ENCODE measurements at regions not wholly inside any gene's neighbourhood (a gene's known extent, or its start where the extent isn't known, plus 50 kb on each side); places are given as distances from the start of the nearest gene placed in this dataset.

GRCh38 chr4:96637971-96638412 lies 798.1 kb downstream of the PDHA2 start:
- Histone ChIP-seq H3K36me3 (ENCODE audit: insufficient read depth, low read length) (no peaks in the 10 kb centered on the region), H3K27me3 (ENCODE audit: insufficient read depth, low read length) (no peaks in the 10 kb centered on the region), H3K4me3 (ENCODE audit: low read length) (no peak overlapping the region), H2AFZ (ENCODE audit: low read depth, low read length) (no peak overlapping the region), H3K9me3 (ENCODE audit: low read length) (no peaks in the 10 kb centered on the region), H3K4me1 (ENCODE audit: insufficient read depth, low read length) (peaks cover 6% of the 10 kb centered on the region)

GRCh38 chr4:96639932-96640331 lies 800.0 kb downstream of the PDHA2 start:
- peaks cover 6% of the 10 kb centered on the region for H3K4me1 ChIP-seq (ENCODE audit: insufficient read depth, low read length)
- H3K4me3 ChIP-seq (ENCODE audit: low read length) = no peak overlapping the region
- no peak overlapping the region for H2AFZ ChIP-seq (ENCODE audit: low read depth, low read length)
- H3K36me3 ChIP-seq (ENCODE audit: insufficient read depth, low read length) = no peaks in the 10 kb centered on the region
- no peaks in the 10 kb centered on the region for H3K27me3 ChIP-seq (ENCODE audit: insufficient read depth, low read length)
- no peaks in the 10 kb centered on the region for H3K9me3 ChIP-seq (ENCODE audit: low read length)

- Histone ChIP-seq H2AFZ (ENCODE audit: low read depth, low read length) (peak overlapping the region; percentile 9), H3K4me3 (ENCODE audit: low read length) (no peak overlapping the region), H3K4me1 (ENCODE audit: insufficient read depth, low read length) (peaks cover 6% of the 10 kb centered on the region), H3K27me3 (ENCODE audit: insufficient read depth, low read length) (no peaks in the 10 kb centered on the region), H3K36me3 (ENCODE audit: insufficient read depth, low read length) (no peaks in the 10 kb centered on the region), H3K9me3 (ENCODE audit: low read length) (no peaks in the 10 kb centered on the region)
Measured at GRCh38 chr4:96642490-96642889, 802.6 kb downstream of the PDHA2 start.

GRCh38 chr4:96646146-96646545 lies 806.3 kb downstream of the PDHA2 start:
- H3K9me3 ChIP-seq (ENCODE audit: low read length) = no peaks in the 10 kb centered on the region
- H2AFZ ChIP-seq (ENCODE audit: low read depth, low read length) = no peak overlapping the region
- H3K36me3 ChIP-seq (ENCODE audit: insufficient read depth, low read length) = no peaks in the 10 kb centered on the region
- peaks cover 6% of the 10 kb centered on the region for H3K4me1 ChIP-seq (ENCODE audit: insufficient read depth, low read length)
- H3K27me3 ChIP-seq (ENCODE audit: insufficient read depth, low read length) = no peaks in the 10 kb centered on the region
- no peak overlapping the region for H3K4me3 ChIP-seq (ENCODE audit: low read length)

GRCh38 chr4:96649536-96649935 lies 809.6 kb downstream of the PDHA2 start:
- H3K4me3 ChIP-seq (ENCODE audit: low read length) = no peak overlapping the region
- H3K9me3 ChIP-seq (ENCODE audit: low read length) = peaks cover 15% of the 10 kb centered on the region
- H3K27me3 ChIP-seq (ENCODE audit: insufficient read depth, low read length) = no peaks in the 10 kb centered on the region
- H3K36me3 ChIP-seq (ENCODE audit: insufficient read depth, low read length) = no peaks in the 10 kb centered on the region
- no peak overlapping the region for H2AFZ ChIP-seq (ENCODE audit: low read depth, low read length)
- peaks cover 2% of the 10 kb centered on the region for H3K4me1 ChIP-seq (ENCODE audit: insufficient read depth, low read length)

GRCh38 chr4:96652158-96652557 lies 812.3 kb downstream of the PDHA2 start:
- Histone ChIP-seq H3K4me3 (ENCODE audit: low read length) (no peak overlapping the region), H3K27me3 (ENCODE audit: insufficient read depth, low read length) (no peaks in the 10 kb centered on the region), H2AFZ (ENCODE audit: low read depth, low read length) (no peak overlapping the region), H3K9me3 (ENCODE audit: low read length) (peaks cover 15% of the 10 kb centered on the region), H3K4me1 (ENCODE audit: insufficient read depth, low read length) (peaks cover 17% of the 10 kb centered on the region), H3K36me3 (ENCODE audit: insufficient read depth, low read length) (no peaks in the 10 kb centered on the region)

- Histone ChIP-seq H2AFZ (ENCODE audit: low read depth, low read length) (no peak overlapping the region), H3K9me3 (ENCODE audit: low read length) (peaks cover 15% of the 10 kb centered on the region), H3K4me3 (ENCODE audit: low read length) (no peak overlapping the region), H3K36me3 (ENCODE audit: insufficient read depth, low read length) (no peaks in the 10 kb centered on the region), H3K27me3 (ENCODE audit: insufficient read depth, low read length) (no peaks in the 10 kb centered on the region), H3K4me1 (ENCODE audit: insufficient read depth, low read length) (peaks cover 17% of the 10 kb centered on the region)
Measured at GRCh38 chr4:96652821-96653220, 812.9 kb downstream of the PDHA2 start.

- no peak overlapping the region for H3K4me3 ChIP-seq (ENCODE audit: low read length)
- H3K27me3 ChIP-seq (ENCODE audit: insufficient read depth, low read length) = no peaks in the 10 kb centered on the region
- H3K4me1 ChIP-seq (ENCODE audit: insufficient read depth, low read length) = peaks cover 17% of the 10 kb centered on the region
- peaks cover 15% of the 10 kb centered on the region for H3K9me3 ChIP-seq (ENCODE audit: low read length)
- H3K36me3 ChIP-seq (ENCODE audit: insufficient read depth, low read length) = no peaks in the 10 kb centered on the region
- no peak overlapping the region for H2AFZ ChIP-seq (ENCODE audit: low read depth, low read length)
Measured at GRCh38 chr4:96654045-96654444, 814.2 kb downstream of the PDHA2 start.

- H3K4me3 ChIP-seq (ENCODE audit: low read length) = no peak overlapping the region
- no peaks in the 10 kb centered on the region for H3K36me3 ChIP-seq (ENCODE audit: insufficient read depth, low read length)
- no peaks in the 10 kb centered on the region for H3K9me3 ChIP-seq (ENCODE audit: low read length)
- H3K4me1 ChIP-seq (ENCODE audit: insufficient read depth, low read length) = peaks cover 4% of the 10 kb centered on the region
- H2AFZ ChIP-seq (ENCODE audit: low read depth, low read length) = no peak overlapping the region
- H3K27me3 ChIP-seq (ENCODE audit: insufficient read depth, low read length) = no peaks in the 10 kb centered on the region
Measured at GRCh38 chr4:96670381-96670780, 830.5 kb downstream of the PDHA2 start.

GRCh38 chr4:96675416-96675815 lies 835.5 kb downstream of the PDHA2 start:
- Histone ChIP-seq H2AFZ (ENCODE audit: low read depth, low read length) (no peak overlapping the region), H3K27me3 (ENCODE audit: insufficient read depth, low read length) (no peaks in the 10 kb centered on the region), H3K4me3 (ENCODE audit: low read length) (no peak overlapping the region), H3K36me3 (ENCODE audit: insufficient read depth, low read length) (no peaks in the 10 kb centered on the region), H3K4me1 (ENCODE audit: insufficient read depth, low read length) (peaks cover under 1% of the 10 kb centered on the region), H3K9me3 (ENCODE audit: low read length) (no peaks in the 10 kb centered on the region)

GRCh38 chr4:96675896-96676295 lies 836.0 kb downstream of the PDHA2 start:
- H2AFZ ChIP-seq (ENCODE audit: low read depth, low read length) = no peak overlapping the region
- no peak overlapping the region for H3K4me3 ChIP-seq (ENCODE audit: low read length)
- no peaks in the 10 kb centered on the region for H3K4me1 ChIP-seq (ENCODE audit: insufficient read depth, low read length)
- no peaks in the 10 kb centered on the region for H3K9me3 ChIP-seq (ENCODE audit: low read length)
- H3K36me3 ChIP-seq (ENCODE audit: insufficient read depth, low read length) = no peaks in the 10 kb centered on the region
- no peaks in the 10 kb centered on the region for H3K27me3 ChIP-seq (ENCODE audit: insufficient read depth, low read length)

- Histone ChIP-seq H3K36me3 (ENCODE audit: insufficient read depth, low read length) (no peaks in the 10 kb centered on the region), H3K4me1 (ENCODE audit: insufficient read depth, low read length) (no peaks in the 10 kb centered on the region), H3K9me3 (ENCODE audit: low read length) (no peaks in the 10 kb centered on the region), H3K4me3 (ENCODE audit: low read length) (no peak overlapping the region), H3K27me3 (ENCODE audit: insufficient read depth, low read length) (no peaks in the 10 kb centered on the region), H2AFZ (ENCODE audit: low read depth, low read length) (no peak overlapping the region)
Measured at GRCh38 chr4:96676754-96677435, 837.0 kb downstream of the PDHA2 start.

GRCh38 chr4:96677499-96677898 lies 837.6 kb downstream of the PDHA2 start:
- no peak overlapping the region for H2AFZ ChIP-seq (ENCODE audit: low read depth, low read length)
- H3K4me3 ChIP-seq (ENCODE audit: low read length) = no peak overlapping the region
- no peaks in the 10 kb centered on the region for H3K9me3 ChIP-seq (ENCODE audit: low read length)
- H3K27me3 ChIP-seq (ENCODE audit: insufficient read depth, low read length) = no peaks in the 10 kb centered on the region
- no peaks in the 10 kb centered on the region for H3K4me1 ChIP-seq (ENCODE audit: insufficient read depth, low read length)
- H3K36me3 ChIP-seq (ENCODE audit: insufficient read depth, low read length) = no peaks in the 10 kb centered on the region

GRCh38 chr4:96681218-96681617 lies 841.3 kb downstream of the PDHA2 start:
- no peaks in the 10 kb centered on the region for H3K4me1 ChIP-seq (ENCODE audit: insufficient read depth, low read length)

More at GRCh38 chr4:96681218-96681617, 841.3 kb downstream of the PDHA2 start:
- Histone ChIP-seq H3K36me3 (ENCODE audit: insufficient read depth, low read length) (no peaks in the 10 kb centered on the region), H2AFZ (ENCODE audit: low read depth, low read length) (no peak overlapping the region), H3K9me3 (ENCODE audit: low read length) (no peaks in the 10 kb centered on the region), H3K27me3 (ENCODE audit: insufficient read depth, low read length) (no peaks in the 10 kb centered on the region), H3K4me3 (ENCODE audit: low read length) (no peak overlapping the region)

Data from neuron (in vitro differentiated cells).